ENCODE measurements at regions not wholly inside any gene's neighbourhood (a gene's known extent, or its start where the extent isn't known, plus 50 kb on each side); places are given as distances from the start of the nearest gene placed in this dataset.

DNA sequence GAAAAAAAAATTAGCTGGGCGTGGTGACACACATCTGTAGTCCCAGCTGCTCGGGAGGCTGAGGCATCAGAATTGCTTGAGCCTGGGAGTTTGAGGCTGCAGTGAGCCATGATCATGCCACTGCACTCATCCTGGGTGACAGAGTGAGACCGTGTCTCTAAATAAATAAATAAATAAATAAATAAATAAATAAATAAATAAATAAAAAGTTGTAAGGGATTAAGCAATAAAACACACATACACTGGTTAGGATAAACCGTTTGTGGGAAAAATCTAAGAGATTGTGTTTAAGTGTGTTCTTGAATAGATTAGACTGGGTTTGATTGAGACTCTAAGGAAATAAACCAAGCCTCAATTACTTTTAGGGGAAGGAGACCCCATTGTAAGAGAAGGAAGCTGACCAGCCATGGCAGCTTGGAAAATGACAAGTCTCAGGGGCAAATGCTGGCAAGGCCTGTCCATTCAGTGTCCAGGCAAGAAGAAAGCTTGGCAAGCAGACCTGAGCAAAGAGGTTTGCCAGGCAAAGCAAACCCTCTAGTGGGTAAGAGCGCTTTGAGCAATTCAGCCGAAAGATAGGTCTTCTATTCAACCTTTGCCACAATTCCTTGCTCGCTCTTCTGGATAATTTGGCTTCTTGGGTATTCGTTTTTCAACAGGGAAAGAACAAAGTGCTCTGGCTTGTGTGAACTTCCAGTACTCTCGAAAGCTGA, 106.9 kb upstream of the SERBP1 start:
- Histone ChIP-seq H3K4me1 (ENCODE audit: control insufficient read depth in 1 of 2, insufficient read depth in 2 of 2, low read length in 2 of 2) (no peaks in the 10 kb centered on the region), H3K9me3 (ENCODE audit: control insufficient read depth in 1 of 2, insufficient read depth in 1 of 2, low read depth in 1 of 2, low read length in 2 of 2) (no peaks in the 10 kb centered on the region), H3K27ac (ENCODE audit: low read depth, low read length) (no peak overlapping the region), H3K9ac (ENCODE audit: low read length) (no peak overlapping the region), H3K27me3 (ENCODE audit: insufficient read depth, low read length) (no peaks in the 10 kb centered on the region), H4K20me1 (ENCODE audit: insufficient read depth) (no peaks in the 10 kb centered on the region), H2AFZ (ENCODE audit: low read depth, low read length, poor library complexity, severe bottlenecking) (no peak overlapping the region), H3K36me3 (ENCODE audit: control insufficient read depth in 1 of 2, insufficient read depth in 2 of 2, low read length in 2 of 2) (no peaks in the 10 kb centered on the region), H3K9me2 (ENCODE audit: insufficient read depth) (no peaks in the 10 kb centered on the region), H3K79me2 (ENCODE audit: insufficient read depth, low read length) (no peaks in the 10 kb centered on the region), H3K4me3 (replicated peaks in 1 of 2; ENCODE audit: low read depth in 1 of 2, low read length in 2 of 2) (no peak overlapping the region), H3K4me2 (ENCODE audit: low read length) (no peak overlapping the region)
- no TSS peak for BruUV-seq (replicated peaks)
- ChIA-PET CTCF (interaction anchor here (1.2 to 5.4 kb wide), 5 partner anchors 13 to 313 kb away, joined by 3 to 149 read pairs (median 5); no protein-coding TSS in a partner anchor), POLR2A (interaction anchor here (1.2 to 2.1 kb wide), 2 partner anchors 147 to 223 kb away, joined by 3 to 15 read pairs; partner anchors contain the start of gene GADD45A), RAD21 (ENCODE audit: low non-redundant PET in 1 of 2, low total read pairs in 2 of 2, uncharacterized antibody in 2 of 2, unreplicated experiment in 2 of 2) (interaction anchor here (1.6 to 2.0 kb wide), 2 partner anchors 223 kb away, joined by 8 read pairs; no protein-coding TSS in a partner anchor)
- TF ChIP-seq JUND (IDR thresholded peaks at IDR 0.05) (no peak), FOSL1 (IDR thresholded peaks at IDR 0.05; ENCODE audit: low read depth) (no peak), CEBPB (IDR thresholded peaks at IDR 0.05; ENCODE audit: low read depth) (no peak), SP1 (IDR thresholded peaks at IDR 0.05; ENCODE audit: low read depth) (no peak), TCF7L2 (IDR thresholded peaks at IDR 0.05; ENCODE audit: borderline replicate concordance, extremely low read depth, insufficient read depth, insufficient read length) (no peak), EZH2phosphoT487 (IDR thresholded peaks at IDR 0.05; ENCODE audit: borderline replicate concordance) (no peak), RAD21 (IDR thresholded peaks at IDR 0.05; ENCODE audit: low read depth) (no peak), CBX3 (IDR thresholded peaks at IDR 0.05; ENCODE audit: low read depth) (no peak), SIN3A (IDR thresholded peaks at IDR 0.05; ENCODE audit: low read depth) (no peak), EZH2 (IDR thresholded peaks at IDR 0.05) (no peak), ZNF274 (IDR thresholded peaks at IDR 0.05; ENCODE audit: low read depth, low read length) (no peak), ELF1 (IDR thresholded peaks at IDR 0.05; ENCODE audit: borderline replicate concordance, low read depth) (no peak), POLR2A (IDR thresholded peaks at IDR 0.05; ENCODE audit: borderline replicate concordance, extremely low read depth, insufficient read depth, insufficient read length) (no peak), POLR2AphosphoS5 (IDR thresholded peaks at IDR 0.05; ENCODE audit: low read depth, low read length) (no peak), ZFX (IDR thresholded peaks at IDR 0.05) (no peak), REST (IDR thresholded peaks at IDR 0.05; ENCODE audit: low read depth) (no peak)
- TF ChIP-seq, protein P1, sequence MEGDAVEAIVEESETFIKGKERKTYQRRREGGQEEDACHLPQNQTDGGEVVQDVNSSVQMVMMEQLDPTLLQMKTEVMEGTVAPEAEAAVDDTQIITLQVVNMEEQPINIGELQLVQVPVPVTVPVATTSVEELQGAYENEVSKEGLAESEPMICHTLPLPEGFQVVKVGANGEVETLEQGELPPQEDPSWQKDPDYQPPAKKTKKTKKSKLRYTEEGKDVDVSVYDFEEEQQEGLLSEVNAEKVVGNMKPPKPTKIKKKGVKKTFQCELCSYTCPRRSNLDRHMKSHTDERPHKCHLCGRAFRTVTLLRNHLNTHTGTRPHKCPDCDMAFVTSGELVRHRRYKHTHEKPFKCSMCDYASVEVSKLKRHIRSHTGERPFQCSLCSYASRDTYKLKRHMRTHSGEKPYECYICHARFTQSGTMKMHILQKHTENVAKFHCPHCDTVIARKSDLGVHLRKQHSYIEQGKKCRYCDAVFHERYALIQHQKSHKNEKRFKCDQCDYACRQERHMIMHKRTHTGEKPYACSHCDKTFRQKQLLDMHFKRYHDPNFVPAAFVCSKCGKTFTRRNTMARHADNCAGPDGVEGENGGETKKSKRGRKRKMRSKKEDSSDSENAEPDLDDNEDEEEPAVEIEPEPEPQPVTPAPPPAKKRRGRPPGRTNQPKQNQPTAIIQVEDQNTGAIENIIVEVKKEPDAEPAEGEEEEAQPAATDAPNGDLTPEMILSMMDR (IDR thresholded peaks at IDR 0.05 in 2 of 3, conservative IDR thresholded peaks at IDR 0.05 in 1 of 3; ENCODE audit: borderline replicate concordance in 1 of 3, insufficient read depth in 1 of 3, low read depth in 2 of 3, low read length in 2 of 3) = no peak
- TF ChIP-seq, protein P2, sequence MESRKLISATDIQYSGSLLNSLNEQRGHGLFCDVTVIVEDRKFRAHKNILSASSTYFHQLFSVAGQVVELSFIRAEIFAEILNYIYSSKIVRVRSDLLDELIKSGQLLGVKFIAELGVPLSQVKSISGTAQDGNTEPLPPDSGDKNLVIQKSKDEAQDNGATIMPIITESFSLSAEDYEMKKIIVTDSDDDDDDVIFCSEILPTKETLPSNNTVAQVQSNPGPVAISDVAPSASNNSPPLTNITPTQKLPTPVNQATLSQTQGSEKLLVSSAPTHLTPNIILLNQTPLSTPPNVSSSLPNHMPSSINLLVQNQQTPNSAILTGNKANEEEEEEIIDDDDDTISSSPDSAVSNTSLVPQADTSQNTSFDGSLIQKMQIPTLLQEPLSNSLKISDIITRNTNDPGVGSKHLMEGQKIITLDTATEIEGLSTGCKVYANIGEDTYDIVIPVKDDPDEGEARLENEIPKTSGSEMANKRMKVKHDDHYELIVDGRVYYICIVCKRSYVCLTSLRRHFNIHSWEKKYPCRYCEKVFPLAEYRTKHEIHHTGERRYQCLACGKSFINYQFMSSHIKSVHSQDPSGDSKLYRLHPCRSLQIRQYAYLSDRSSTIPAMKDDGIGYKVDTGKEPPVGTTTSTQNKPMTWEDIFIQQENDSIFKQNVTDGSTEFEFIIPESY (IDR thresholded peaks at IDR 0.05; ENCODE audit: extremely low read depth, insufficient replicate concordance, low read length) = no peak
- TF ChIP-seq, protein P3, sequence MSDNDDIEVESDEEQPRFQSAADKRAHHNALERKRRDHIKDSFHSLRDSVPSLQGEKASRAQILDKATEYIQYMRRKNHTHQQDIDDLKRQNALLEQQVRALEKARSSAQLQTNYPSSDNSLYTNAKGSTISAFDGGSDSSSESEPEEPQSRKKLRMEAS (IDR thresholded peaks at IDR 0.05) = no peak
- TF ChIP-seq, protein P4, sequence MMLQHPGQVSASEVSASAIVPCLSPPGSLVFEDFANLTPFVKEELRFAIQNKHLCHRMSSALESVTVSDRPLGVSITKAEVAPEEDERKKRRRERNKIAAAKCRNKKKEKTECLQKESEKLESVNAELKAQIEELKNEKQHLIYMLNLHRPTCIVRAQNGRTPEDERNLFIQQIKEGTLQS (IDR thresholded peaks at IDR 0.05) = no peak
- intact Hi-C loops (cut with micrococcal nuclease) = loop anchor here (5.0 to 10.0 kb wide), 2 partner anchors 315 to 478 kb away; no protein-coding TSS in a partner anchor
- no peak for DNase-seq (ENCODE audit: low read depth, low spot score)
- ATAC-seq = no peak
